ENCODE measurements at regions not wholly inside any gene's neighbourhood (a gene's known extent, or its start where the extent isn't known, plus 50 kb on each side); places are given as distances from the start of the nearest gene placed in this dataset.
"Not testable (repeated sequence)": the region's sequence is repeated elsewhere in the genome, so short reads cannot be mapped to it uniquely, and the experiment has no call there.

DNA sequence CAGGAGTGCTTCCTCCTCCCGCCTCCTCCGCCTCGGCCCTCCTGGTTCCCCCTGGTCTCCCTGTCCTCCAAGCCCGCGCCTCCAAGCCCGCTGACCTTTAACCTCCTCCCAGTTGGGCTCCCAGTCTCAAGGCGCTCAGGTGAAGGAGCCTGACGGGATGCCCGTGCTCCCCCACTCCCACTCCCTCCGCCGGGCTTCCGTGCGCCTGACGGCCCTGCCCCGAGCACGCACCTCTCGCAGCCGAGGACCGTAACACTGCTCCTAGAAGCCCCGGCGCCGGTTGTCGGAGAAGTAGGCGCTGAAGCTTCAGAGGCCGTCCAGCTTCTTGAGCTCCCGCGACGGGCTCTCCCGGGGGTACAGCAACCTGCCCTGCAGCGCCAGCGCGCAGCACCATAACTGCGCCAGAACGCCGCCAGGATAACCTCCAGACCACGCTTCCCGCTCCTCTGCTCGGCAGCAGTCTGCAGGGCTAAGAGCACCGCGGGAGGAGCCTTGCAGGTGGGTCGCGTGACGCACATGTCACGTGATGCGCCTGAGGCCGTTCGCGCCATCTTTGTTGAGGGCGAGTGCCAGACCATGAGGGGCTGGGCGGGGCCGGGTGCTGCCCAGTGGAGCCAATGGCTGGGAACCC is 71.0 kb upstream of the ZNF479 start:
- Histone ChIP-seq H3K4me1 (ENCODE audit: low read depth) (no peaks in the 10 kb centered on the region), H3K36me3 (ENCODE audit: low read depth) (no peaks in the 10 kb centered on the region), H3K9me3 (peaks cover 27% of the 10 kb centered on the region), H3K4me3 (no peak overlapping the region)
- TF ChIP-seq CTCF (IDR thresholded peaks at IDR 0.05), result no peak
- ATAC-seq (no peak), DNase-seq (peak in 1 of 3 donors; percentile 50)
- intact Hi-C loops (cut with DNase I, micrococcal nuclease), result no loop called here

- not testable (repeated sequence) for ATAC-seq
Observed at GRCh38 chr7:57203858-57204257, 71.6 kb upstream of the ZNF479 start.

DNA sequence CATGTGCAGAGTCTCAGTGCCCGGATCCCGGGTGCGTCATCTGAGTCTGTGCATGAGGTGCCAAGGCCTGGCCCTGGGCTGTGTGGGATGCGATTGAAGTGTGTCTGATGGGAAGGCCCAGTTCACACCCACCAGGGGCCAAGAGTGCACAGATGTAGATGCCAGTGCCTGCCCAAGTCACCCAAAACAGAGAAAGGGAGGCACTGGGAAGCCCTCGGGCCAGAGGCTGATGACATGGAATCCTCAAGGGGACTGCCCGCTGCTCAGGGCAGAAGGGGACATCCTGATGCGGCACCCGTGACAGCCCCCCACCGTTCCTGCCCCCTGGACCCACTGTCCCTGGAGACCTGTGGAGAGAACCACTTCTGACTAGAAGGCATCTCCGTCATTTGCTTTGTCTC is 72.2 kb upstream of the ZNF479 start:
- DNase-seq (peak in 1 of 3 donors; percentile 13), ATAC-seq (no peak)
- Histone ChIP-seq H3K4me3 (no peak overlapping the region), H3K4me1 (ENCODE audit: low read depth) (no peaks in the 10 kb centered on the region), H3K36me3 (ENCODE audit: low read depth) (no peaks in the 10 kb centered on the region), H3K9me3 (peaks cover 33% of the 10 kb centered on the region)
- intact Hi-C loops (cut with DNase I, micrococcal nuclease), result no loop called here
- TF ChIP-seq CTCF (IDR thresholded peaks at IDR 0.05), result no peak

More at GRCh38 chr7:57203858-57204257, 71.6 kb upstream of the ZNF479 start:
- intact Hi-C loops (cut with DNase I, micrococcal nuclease); H3K4me3 ChIP-seq; H3K36me3 ChIP-seq (ENCODE audit: low read depth); H3K4me1 ChIP-seq (ENCODE audit: low read depth): not testable (repeated sequence)
- peaks cover 32% of the 10 kb centered on the region for H3K9me3 ChIP-seq
- peak in 1 of 3 donors; percentile 14 for DNase-seq

DNA sequence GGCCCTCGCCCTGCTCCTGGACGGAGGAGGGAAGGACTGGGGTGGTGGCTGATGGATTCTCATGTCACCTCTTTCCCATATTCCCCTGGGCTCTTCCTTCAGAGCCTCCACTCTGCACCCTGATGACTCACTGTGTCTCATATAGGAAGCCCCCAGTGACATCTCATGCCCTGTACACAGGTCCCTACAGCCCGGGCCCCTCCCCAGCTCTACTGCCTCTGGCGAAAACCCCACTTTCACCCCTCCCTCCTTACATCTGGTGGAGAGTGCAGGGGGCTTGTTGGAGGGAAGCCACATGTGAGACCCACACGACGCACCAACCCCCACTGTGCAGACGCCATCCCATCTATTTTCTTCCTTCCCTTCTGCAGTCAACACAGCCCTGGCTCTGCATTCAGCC is 72.8 kb upstream of the ZNF479 start:
- ATAC-seq, result no peak
- intact Hi-C loops (cut with DNase I, micrococcal nuclease), result no loop called here
- no peak for TF ChIP-seq CTCF (IDR thresholded peaks at IDR 0.05)

GRCh38 chr7:57207836-57208235 is 75.6 kb upstream of the ZNF479 start:
- Histone ChIP-seq H3K9me3 (peaks cover 58% of the 10 kb centered on the region), H3K36me3 (ENCODE audit: low read depth) (no peaks in the 10 kb centered on the region), H3K4me1 (ENCODE audit: low read depth) (no peaks in the 10 kb centered on the region), H3K4me3 (no peak overlapping the region)
- intact Hi-C loops (cut with DNase I, micrococcal nuclease), result no loop called here
- no peak for ATAC-seq
- no peak for DNase-seq
- no peak for TF ChIP-seq CTCF (IDR thresholded peaks at IDR 0.05)

More for the DNA sequence above, 72.8 kb upstream of the ZNF479 start:
- no peak overlapping the region for H3K4me3 ChIP-seq
- H3K36me3 ChIP-seq (ENCODE audit: low read depth), result no peaks in the 10 kb centered on the region
- H3K4me1 ChIP-seq (ENCODE audit: low read depth), result no peaks in the 10 kb centered on the region
- peaks cover 35% of the 10 kb centered on the region for H3K9me3 ChIP-seq
- DNase-seq, result no peak

- DNase-seq (peak in 1 of 3 donors; percentile 13), ATAC-seq (no peak)
- intact Hi-C loops (cut with DNase I, micrococcal nuclease), result no loop called here
- no peak overlapping the region for H3K4me3 ChIP-seq
- H3K36me3 ChIP-seq (ENCODE audit: low read depth), result no peaks in the 10 kb centered on the region
- H3K9me3 ChIP-seq, result peaks cover 67% of the 10 kb centered on the region
- no peaks in the 10 kb centered on the region for H3K4me1 ChIP-seq (ENCODE audit: low read depth)
- TF ChIP-seq CTCF (IDR thresholded peaks at IDR 0.05), result no peak
Observed at GRCh38 chr7:57210212-57210611, 78.0 kb upstream of the ZNF479 start.

All from mucosa of descending colon (tissue), 3 donors.